Suprapubic skin (tissue), 3 donors: ENCODE measurements at regions not wholly inside any gene's neighbourhood (a gene's known extent, or its start where the extent isn't known, plus 50 kb on each side); places are given as distances from the start of the nearest gene placed in this dataset.

Source experiments
- CTCF ChIP-seq, 2 donors: fragments of 200-600 bp in 1 of 2; fragments of 450-650 bp in 1 of 2; sonication (generic) in 1 of 2; IDR thresholded peaks; one replicate each; pipeline ENCODE4 v1.5.1; 2016 to 2019; ENCODE audit warnings: antibody characterized with exemption in 2 of 2, mild to moderate bottlenecking in 1 of 2, moderate library complexity in 1 of 2
- POLR2A ChIP-seq, 2 donors: fragments of 450-650 bp; IDR thresholded peaks; one replicate each; pipeline ENCODE4 v1.6.1; 2017; ENCODE audit warnings: antibody characterized with exemption in 2 of 2, mild to moderate bottlenecking in 2 of 2, moderate library complexity in 2 of 2

- TF ChIP-seq CTCF (IDR thresholded peaks at IDR 0.05) (no peak), POLR2A (IDR thresholded peaks at IDR 0.05) (no peak)
These were observed 148.2 kb upstream of the HNRNPA3 start for GRCh38 chr2:177064422-177064821.
